ENCODE measurements at regions not wholly inside any gene's neighbourhood (a gene's known extent, or its start where the extent isn't known, plus 50 kb on each side); places are given as distances from the start of the nearest gene placed in this dataset.

DNA sequence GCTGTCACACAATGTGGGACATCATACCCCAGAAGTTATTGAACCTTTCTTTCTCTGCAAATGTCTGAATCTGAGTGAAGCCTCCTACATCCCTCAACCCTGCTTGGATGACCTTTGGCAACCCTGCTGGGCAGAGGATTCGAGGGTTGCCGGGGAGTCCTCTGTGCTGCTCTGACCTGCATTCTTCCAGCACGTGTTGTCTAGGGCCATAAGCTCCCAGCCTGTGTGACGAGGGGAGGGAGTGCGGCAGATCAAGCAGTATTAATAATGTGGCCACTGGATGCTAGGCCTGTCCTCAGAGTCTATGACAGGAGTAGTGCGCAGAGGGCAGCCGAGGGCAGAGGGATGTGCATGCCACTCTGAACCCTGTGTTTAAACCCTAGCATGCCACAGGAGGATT lies 58.8 kb downstream of the RPL37A start (continued):
- TF ChIP-seq, protein P1, sequence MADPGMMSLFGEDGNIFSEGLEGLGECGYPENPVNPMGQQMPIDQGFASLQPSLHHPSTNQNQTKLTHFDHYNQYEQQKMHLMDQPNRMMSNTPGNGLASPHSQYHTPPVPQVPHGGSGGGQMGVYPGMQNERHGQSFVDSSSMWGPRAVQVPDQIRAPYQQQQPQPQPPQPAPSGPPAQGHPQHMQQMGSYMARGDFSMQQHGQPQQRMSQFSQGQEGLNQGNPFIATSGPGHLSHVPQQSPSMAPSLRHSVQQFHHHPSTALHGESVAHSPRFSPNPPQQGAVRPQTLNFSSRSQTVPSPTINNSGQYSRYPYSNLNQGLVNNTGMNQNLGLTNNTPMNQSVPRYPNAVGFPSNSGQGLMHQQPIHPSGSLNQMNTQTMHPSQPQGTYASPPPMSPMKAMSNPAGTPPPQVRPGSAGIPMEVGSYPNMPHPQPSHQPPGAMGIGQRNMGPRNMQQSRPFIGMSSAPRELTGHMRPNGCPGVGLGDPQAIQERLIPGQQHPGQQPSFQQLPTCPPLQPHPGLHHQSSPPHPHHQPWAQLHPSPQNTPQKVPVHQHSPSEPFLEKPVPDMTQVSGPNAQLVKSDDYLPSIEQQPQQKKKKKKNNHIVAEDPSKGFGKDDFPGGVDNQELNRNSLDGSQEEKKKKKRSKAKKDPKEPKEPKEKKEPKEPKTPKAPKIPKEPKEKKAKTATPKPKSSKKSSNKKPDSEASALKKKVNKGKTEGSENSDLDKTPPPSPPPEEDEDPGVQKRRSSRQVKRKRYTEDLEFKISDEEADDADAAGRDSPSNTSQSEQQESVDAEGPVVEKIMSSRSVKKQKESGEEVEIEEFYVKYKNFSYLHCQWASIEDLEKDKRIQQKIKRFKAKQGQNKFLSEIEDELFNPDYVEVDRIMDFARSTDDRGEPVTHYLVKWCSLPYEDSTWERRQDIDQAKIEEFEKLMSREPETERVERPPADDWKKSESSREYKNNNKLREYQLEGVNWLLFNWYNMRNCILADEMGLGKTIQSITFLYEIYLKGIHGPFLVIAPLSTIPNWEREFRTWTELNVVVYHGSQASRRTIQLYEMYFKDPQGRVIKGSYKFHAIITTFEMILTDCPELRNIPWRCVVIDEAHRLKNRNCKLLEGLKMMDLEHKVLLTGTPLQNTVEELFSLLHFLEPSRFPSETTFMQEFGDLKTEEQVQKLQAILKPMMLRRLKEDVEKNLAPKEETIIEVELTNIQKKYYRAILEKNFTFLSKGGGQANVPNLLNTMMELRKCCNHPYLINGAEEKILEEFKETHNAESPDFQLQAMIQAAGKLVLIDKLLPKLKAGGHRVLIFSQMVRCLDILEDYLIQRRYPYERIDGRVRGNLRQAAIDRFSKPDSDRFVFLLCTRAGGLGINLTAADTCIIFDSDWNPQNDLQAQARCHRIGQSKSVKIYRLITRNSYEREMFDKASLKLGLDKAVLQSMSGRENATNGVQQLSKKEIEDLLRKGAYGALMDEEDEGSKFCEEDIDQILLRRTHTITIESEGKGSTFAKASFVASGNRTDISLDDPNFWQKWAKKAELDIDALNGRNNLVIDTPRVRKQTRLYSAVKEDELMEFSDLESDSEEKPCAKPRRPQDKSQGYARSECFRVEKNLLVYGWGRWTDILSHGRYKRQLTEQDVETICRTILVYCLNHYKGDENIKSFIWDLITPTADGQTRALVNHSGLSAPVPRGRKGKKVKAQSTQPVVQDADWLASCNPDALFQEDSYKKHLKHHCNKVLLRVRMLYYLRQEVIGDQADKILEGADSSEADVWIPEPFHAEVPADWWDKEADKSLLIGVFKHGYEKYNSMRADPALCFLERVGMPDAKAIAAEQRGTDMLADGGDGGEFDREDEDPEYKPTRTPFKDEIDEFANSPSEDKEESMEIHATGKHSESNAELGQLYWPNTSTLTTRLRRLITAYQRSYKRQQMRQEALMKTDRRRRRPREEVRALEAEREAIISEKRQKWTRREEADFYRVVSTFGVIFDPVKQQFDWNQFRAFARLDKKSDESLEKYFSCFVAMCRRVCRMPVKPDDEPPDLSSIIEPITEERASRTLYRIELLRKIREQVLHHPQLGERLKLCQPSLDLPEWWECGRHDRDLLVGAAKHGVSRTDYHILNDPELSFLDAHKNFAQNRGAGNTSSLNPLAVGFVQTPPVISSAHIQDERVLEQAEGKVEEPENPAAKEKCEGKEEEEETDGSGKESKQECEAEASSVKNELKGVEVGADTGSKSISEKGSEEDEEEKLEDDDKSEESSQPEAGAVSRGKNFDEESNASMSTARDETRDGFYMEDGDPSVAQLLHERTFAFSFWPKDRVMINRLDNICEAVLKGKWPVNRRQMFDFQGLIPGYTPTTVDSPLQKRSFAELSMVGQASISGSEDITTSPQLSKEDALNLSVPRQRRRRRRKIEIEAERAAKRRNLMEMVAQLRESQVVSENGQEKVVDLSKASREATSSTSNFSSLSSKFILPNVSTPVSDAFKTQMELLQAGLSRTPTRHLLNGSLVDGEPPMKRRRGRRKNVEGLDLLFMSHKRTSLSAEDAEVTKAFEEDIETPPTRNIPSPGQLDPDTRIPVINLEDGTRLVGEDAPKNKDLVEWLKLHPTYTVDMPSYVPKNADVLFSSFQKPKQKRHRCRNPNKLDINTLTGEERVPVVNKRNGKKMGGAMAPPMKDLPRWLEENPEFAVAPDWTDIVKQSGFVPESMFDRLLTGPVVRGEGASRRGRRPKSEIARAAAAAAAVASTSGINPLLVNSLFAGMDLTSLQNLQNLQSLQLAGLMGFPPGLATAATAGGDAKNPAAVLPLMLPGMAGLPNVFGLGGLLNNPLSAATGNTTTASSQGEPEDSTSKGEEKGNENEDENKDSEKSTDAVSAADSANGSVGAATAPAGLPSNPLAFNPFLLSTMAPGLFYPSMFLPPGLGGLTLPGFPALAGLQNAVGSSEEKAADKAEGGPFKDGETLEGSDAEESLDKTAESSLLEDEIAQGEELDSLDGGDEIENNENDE (IDR thresholded peaks at IDR 0.05; ENCODE audit: insufficient replicate concordance, low read length), result no peak
